ENCODE measurements at regions not wholly inside any gene's neighbourhood (a gene's known extent, or its start where the extent isn't known, plus 50 kb on each side); places are given as distances from the start of the nearest gene placed in this dataset.
"Not testable (repeated sequence)": the region's sequence is repeated elsewhere in the genome, so short reads cannot be mapped to it uniquely, and the experiment has no call there.

GRCh38 chrY:12453318-12453717, 247.7 kb upstream of the USP9Y start:
- DNase-seq (ENCODE audit: low read depth in 2 of 2) = not testable (repeated sequence)

DNA sequence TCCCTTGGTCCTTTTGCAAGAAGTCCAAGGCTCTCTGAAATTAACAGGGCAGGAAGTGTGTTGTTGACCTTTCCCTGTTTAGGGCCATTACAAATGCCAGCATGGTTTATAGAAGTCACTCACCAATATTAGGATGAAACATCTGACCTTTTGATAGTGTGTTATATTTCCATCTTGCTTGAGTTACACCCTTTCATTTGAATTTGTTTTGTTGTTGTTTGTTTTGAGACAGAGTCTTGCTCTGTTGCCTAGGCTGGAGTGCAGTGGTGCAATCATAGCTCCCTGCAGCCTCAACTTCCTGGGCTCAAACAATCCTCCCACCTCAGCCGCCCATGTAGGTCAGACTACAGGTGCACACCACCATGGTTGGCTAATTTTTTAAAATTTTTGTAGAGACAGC, 241.1 kb upstream of the USP9Y start:
- no peak for DNase-seq (ENCODE audit: low read depth in 2 of 2)

GRCh38 chrY:12464155-12464554, 236.9 kb upstream of the USP9Y start:
- no peak for DNase-seq (ENCODE audit: low read depth in 2 of 2)

GRCh38 chrY:12465706-12466105, 235.3 kb upstream of the USP9Y start:
- DNase-seq (ENCODE audit: low read depth in 2 of 2) = no peak

- DNase-seq (ENCODE audit: low read depth in 2 of 2) = no peak
Measured at GRCh38 chrY:12469081-12469480, 231.9 kb upstream of the USP9Y start.

GRCh38 chrY:12474472-12474871, 226.6 kb upstream of the USP9Y start:
- no peak for DNase-seq (ENCODE audit: low read depth in 2 of 2)

- DNase-seq (ENCODE audit: low read depth in 2 of 2) = no peak
Measured at GRCh38 chrY:12479382-12479781, 221.6 kb upstream of the USP9Y start.

DNA sequence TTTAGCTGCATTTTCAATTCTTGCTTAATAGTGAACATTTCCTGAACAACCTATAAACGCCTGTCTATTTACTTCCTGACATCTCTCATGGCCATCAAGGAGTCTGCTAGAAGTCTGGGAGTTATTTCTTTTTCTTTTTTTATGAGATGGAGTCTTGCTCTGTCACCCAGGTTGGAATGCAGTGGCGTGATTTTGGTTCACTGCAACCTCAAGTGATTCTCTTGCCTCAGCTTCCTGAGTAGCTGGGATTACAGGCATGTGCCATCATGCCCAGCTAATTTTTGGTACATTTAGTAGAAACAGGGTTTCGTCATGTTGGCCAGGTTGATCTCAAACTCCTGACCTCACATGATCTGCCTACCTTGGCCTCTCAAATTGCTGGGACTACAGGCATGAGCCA, 217.6 kb upstream of the USP9Y start:
- DNase-seq (ENCODE audit: low read depth in 2 of 2) = no peak

- DNase-seq (ENCODE audit: low read depth in 2 of 2) = no peak
Measured at GRCh38 chrY:12490558-12491209, 210.3 kb upstream of the USP9Y start.

GRCh38 chrY:12492218-12492617, 208.8 kb upstream of the USP9Y start:
- no peak for DNase-seq (ENCODE audit: low read depth in 2 of 2)

DNA sequence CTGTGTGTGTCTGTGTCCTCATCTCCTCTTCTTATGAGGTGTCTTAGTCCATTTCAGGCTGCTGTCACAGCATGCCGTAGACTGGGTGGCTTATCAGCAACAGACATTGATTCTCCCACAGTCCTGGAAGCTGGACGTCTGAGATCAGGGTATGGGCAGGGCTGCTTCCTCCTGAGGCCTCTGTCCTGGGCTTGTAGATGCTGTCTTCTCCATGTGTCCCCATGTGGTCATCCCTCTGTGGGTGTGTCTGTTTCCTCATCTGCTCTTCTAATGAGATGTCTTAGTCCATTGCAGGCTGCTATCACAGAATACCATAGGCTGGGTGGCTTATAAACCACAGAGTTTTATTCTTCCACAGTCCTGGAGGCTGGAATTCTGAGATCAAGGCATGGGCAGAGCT, 205.0 kb upstream of the USP9Y start:
- no peak for DNase-seq (ENCODE audit: low read depth in 2 of 2)

GRCh38 chrY:12500096-12500495, 200.9 kb upstream of the USP9Y start:
- DNase-seq (ENCODE audit: low read depth in 2 of 2) = no peak

GRCh38 chrY:12504028-12504427, 197.0 kb upstream of the USP9Y start:
- peak; percentile 8 to 13 for DNase-seq (ENCODE audit: low read depth in 2 of 2)

DNA sequence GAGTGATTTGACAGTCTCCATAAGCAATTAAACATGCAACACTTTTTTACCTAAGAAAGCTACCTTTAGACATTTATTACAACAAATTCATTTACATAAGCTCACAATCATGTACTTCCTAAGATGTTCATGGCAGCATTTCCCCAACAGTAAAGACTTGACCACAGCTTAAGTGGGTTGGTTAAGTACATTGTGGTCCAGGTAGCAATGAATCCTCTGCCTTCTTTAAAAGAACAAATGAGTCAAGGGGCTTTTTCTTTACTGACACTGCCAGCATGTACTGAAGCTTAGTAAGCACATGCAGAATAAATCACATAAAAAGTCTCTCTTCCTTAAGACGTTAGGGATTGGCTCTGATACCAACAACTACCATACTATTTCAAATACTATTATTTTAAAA, 183.7 kb upstream of the USP9Y start:
- DNase-seq (ENCODE audit: low read depth in 2 of 2) = no peak

DNA sequence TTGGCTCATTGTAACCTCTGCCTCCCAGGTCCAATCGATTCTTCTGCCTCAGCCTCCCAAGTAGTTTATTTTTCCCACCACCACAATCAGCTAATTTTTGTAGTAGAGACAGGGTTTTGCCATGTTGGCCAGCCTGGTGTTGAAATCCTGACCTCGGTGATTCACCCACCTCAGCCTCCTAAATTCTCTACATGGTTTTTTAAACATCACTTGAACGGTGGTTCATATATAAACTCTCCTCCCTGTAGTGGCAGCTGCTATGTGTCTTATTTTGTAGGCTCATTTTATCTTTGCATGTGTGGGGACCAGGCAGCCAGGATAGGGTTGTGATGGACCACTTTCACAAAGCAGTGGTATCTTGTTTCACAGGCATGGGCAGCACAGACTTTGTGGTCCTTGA, 175.8 kb upstream of the USP9Y start:
- DNase-seq (ENCODE audit: low read depth in 2 of 2) = no peak

GRCh38 chrY:12526362-12527063, 174.5 kb upstream of the USP9Y start:
- no peak for DNase-seq (ENCODE audit: low read depth in 2 of 2)

DNA sequence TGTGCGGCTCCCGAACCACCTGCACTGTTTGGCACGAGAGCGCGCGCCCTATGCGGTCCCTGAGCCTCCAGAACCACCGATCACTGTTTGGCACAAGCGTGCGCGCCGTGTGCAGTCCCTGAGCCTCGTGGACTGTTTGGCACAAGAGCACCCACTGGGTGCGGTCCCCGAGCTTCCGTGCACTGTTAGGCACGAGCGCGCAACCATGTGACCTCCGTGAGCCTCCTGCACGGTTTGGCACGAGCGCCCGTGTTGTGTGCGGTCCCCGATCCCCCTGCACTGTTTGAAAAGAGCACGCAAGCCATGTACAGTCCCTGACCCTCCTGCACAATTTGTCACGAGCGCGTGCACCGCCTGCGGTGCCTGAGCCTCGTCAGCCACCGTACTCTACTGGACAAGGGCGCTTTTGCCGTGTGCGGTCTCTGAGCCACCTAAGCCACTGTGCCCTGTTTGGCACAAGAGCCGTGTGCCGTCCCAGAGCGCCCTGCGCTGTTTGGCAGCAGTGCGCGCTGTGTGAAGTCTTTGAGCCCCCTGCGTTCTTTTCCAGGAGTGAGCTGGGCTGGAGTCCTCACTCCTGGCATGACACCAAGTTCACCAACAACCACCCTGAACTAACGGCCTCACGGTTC, 163.7 kb upstream of the USP9Y start:
- DNase-seq (ENCODE audit: low read depth in 2 of 2) = no peak

DNA sequence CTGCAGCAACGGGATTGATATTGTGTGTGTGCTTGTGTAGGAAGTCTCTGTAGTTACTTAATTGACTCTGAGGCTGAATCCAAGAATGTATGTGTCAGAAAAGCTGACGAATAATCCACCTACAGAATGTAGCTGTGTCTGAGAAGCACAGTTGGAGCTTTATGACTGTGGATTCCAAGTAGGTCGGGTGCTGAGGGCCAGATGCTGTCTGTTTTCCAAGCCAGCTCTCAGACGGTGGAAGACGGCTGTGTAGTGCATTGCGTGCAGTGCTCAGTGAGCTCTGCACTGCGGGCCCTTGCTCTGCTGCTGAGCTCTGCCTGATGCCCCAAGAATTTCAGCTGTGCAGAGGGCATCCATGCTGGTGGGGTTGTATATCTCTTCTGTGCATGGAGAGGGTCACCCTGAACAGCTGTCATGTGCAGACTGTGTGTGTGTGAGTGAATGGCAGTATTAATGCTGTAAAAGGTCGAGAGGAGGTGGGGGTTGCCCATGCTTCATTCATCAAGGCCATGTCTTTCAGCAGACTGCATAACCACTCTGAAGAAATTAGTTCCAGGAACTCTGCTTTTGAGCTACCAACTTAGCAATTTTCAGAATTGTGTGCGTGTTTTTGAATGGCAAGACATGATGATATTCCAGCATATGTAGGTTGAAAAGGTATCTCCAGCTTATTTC, 154.1 kb upstream of the USP9Y start:
- peak; percentile 13 to 21 for DNase-seq (ENCODE audit: low read depth in 2 of 2)

- peak; percentile 76 to 77 for DNase-seq (ENCODE audit: low read depth in 2 of 2)
Measured at GRCh38 chrY:12552471-12553283, 148.4 kb upstream of the USP9Y start.

GRCh38 chrY:12553909-12554308, 147.1 kb upstream of the USP9Y start:
- DNase-seq (ENCODE audit: low read depth in 2 of 2) = no peak

DNA sequence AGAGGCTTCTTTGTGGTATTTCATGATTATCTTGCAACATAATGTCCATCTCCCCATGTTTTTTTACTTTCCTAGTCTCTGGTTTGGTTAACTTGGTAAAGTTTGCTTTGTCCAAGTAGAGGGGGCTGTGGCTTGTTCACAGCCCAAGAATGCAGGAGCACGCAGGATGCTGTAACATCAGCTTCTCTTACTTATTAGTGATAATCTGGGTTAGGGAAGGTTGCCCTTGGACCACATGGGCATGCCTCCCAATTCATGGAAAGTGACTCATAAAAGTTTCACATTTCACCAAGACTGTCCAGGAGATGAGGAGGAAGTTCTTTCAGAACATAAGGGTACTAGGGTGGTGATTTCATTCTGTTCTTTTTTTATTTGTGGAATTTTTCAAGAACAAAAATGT, 146.0 kb upstream of the USP9Y start:
- DNase-seq (ENCODE audit: low read depth in 2 of 2) = peak; percentile 62 to 64

- no peak for DNase-seq (ENCODE audit: low read depth in 2 of 2)
Measured at GRCh38 chrY:12559007-12559406, 142.0 kb upstream of the USP9Y start.

Measured in fibroblast of skin of left biceps (primary cell).